HG02852 (cell line): ENCODE measurements at regions not wholly inside any gene's neighbourhood (a gene's known extent, or its start where the extent isn't known, plus 50 kb on each side); places are given as distances from the start of the nearest gene placed in this dataset.

Source experiments
- ATAC-seq: cut with Tn5 transposase; IDR thresholded peaks from one replicate; pipeline ENCODE4 v1.9.1; 2021; ENCODE audit warnings: mild to moderate bottlenecking, moderate library complexity; ENCODE audit not compliant: unreplicated experiment

DNA sequence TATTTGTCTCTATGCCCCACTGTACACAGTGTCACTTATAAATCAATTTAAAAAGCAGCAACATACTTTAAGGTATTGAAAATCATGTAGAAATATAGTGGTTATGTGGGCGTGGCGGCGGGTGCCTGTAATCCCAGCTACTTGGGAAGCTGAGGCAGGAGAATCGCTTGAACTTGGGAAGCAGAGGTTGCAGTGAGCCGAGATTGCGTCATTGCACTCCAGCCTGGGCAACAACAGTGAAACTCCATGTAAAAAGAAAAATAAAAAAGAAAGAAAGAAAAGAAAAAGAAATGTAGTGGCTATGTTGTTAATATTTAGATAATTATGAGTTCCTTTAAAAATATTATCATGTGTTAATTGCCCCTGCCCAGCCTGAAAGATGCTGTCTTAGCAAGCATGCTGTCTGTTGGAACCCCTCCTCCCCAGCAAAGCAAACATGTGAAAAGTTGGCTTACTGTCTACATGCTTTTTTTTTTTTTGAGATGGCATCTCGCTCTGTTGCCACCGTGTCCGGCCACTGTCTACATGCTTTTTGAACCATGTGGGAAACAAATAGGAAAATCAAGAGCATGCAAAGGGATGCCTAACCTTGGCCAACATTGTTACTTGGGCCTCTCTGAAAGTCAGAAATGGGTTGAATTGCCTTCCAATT lies 151.4 kb upstream of the TSHZ2 start:
- ATAC-seq, result no peak

DNA sequence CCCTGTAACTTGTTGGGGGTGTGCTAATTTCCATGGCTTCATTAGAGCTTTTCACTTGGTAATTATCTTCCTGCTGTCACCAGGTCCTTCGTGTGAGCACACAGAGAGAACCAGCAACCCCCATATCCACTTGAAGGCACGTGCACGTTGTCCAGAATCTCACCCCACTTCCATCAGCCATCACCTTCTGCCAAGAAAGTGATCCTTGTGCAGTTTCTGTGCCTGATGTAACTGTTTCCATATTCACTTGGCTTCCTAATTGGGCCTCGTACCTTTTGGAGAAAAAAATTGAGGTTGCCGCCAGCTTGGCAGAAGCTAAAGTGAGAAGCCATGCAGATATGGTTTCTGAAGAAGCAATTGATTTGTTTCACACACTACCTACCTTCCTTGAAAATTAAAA lies 153.7 kb upstream of the TSHZ2 start:
- no peak for ATAC-seq

- ATAC-seq, result no peak
These were observed 154.2 kb upstream of the TSHZ2 start for GRCh38 chr20:52817981-52818380.

DNA sequence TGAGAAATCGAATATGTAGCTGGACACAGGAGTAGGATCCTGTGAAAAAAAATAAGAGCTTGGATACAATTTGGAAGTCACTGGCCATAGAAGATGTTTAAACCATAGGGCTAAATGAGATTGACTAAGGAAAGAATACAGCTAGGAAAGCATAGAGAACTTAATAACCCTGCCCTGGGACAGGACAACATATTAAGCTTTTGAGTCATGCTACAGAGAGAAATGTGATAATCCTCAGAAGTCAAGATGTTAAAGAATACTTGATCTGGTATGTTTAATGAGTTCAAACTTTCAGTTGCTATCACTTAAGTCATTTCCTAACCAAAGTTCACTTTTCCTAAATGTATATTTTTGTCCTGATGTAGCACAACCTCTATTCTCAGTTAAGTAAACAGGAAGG lies 154.6 kb upstream of the TSHZ2 start:
- ATAC-seq, result no peak

- ATAC-seq, result no peak
These were observed 157.8 kb upstream of the TSHZ2 start for GRCh38 chr20:52814371-52814770.

- ATAC-seq, result no peak
These were observed 159.8 kb upstream of the TSHZ2 start for GRCh38 chr20:52812231-52812847.

- ATAC-seq, result no peak
These were observed 163.2 kb upstream of the TSHZ2 start for GRCh38 chr20:52809003-52809402.

GRCh38 chr20:52806918-52807317 lies 165.2 kb upstream of the TSHZ2 start:
- no peak for ATAC-seq

DNA sequence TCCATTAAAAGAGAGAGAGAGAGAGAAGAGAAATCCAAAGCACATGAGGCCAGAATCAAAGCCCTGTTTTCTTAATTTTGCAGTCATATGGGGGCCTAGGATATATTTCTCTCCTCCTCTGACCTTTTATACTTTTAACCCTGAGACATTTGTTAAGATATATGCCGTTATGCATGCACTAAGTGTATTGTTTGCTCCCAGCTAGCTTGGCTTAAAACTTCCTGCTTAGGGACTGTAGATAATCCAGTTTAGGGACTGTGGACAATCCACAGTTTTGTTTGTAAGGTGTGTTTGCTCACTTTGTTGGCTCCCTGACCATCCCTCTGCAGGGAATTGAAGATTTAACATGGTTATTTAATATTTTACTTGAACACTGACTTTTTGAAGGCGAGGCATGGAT lies 166.3 kb upstream of the TSHZ2 start:
- ATAC-seq, result no peak

DNA sequence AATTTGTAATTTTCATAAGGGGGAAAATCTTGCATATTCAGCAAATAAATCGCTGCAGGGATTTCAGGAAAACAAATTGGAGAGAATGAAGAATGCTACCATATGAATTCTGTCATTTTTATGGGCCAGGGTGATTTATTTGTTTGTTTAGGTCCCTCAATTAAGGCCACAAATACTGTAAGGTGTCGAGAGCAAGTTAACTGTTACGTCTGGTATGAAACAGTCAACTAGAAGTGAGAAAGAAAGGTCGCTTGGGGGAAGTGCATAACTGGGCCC lies 166.9 kb upstream of the TSHZ2 start:
- no peak for ATAC-seq

GRCh38 chr20:52804497-52805295 lies 167.5 kb upstream of the TSHZ2 start:
- ATAC-seq, result no peak

- ATAC-seq, result no peak
These were observed 170.5 kb upstream of the TSHZ2 start for GRCh38 chr20:52801628-52802006.

DNA sequence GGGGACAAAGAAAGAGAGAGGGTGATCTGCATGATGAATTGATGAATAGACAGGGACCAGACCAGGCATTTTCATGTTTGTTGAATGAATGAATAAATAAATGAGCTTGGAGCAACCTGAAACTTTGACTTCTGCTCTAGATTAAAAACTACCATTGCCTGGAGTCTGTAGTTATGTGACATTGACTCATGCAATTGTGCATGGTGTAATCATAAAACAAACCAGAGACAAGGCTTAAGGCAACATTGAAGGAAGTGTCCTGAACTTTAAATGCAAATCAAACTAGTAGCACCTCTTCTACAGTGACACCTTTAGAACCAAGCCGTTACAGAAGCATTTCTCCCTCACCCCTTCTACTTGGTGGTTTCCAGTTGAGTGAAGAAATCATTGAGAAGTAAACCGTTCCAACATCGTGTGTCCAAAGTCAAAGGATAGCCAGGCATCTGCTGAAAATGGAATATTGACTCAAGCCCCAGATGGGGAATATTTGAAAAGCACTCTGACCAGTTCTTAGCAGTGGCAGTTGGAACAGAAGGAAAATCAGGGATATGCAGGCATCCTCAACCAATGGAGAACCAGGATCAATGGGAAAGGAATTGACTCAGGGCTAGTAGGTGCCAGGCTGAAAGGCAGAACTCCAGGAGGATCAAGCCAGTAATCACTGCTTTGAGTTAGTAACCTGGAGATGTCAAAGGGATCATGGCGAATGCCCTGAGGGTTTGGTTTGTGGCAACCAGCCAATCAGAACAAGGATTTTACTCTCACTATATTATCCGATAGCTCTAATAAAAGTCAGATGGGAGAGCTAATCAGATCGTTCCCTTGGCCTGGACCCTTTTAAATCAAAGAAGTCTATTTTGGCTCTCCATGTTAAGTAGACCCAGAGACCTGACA lies 171.2 kb upstream of the TSHZ2 start:
- no peak for ATAC-seq

GRCh38 chr20:52799130-52799529 lies 173.0 kb upstream of the TSHZ2 start:
- no peak for ATAC-seq

- ATAC-seq, result no peak
These were observed 174.0 kb upstream of the TSHZ2 start for GRCh38 chr20:52798124-52798523.

GRCh38 chr20:52794853-52795252 lies 177.3 kb upstream of the TSHZ2 start:
- ATAC-seq, result no peak

GRCh38 chr20:52793339-52793963 lies 178.7 kb upstream of the TSHZ2 start:
- ATAC-seq, result no peak

DNA sequence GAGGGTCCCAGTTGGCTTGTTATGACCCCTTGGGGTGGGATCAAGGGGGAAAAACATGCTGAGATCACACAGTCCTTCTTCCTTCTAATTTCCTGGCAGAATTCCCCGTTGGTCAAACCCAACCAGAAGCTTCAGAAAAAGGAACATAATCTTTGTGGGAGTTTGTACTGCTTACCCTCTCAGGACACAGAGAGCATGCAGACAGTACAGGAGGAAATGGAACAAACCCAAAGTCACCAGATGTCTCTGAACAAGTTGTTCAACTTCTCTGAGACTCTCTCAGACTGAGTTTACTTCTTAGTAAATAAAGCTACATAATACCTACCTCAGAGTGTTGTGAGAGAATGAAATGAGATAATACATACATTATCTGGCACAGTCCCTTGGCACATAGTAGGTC lies 181.1 kb upstream of the TSHZ2 start:
- no peak for ATAC-seq

DNA sequence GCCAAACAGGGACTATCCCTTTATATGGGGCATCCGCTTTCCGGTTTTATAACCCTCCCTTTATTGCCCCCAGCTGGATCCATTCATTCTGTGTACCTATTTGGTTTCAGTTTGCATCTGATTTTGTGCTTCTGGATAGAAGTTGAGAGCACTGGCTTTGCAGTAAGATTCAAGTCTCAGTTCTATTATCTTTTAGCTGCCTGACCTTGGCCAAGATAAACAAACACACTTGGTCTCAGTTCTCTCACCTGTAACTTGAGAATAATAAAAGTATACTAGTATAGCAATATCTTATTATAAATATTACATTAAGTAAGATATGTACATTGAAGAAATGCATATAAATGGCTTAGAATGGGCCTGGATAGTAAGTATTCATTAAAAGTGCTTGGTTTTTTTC lies 182.4 kb upstream of the TSHZ2 start:
- no peak for ATAC-seq

- ATAC-seq, result no peak
These were observed 184.2 kb upstream of the TSHZ2 start for GRCh38 chr20:52787962-52788361.

- ATAC-seq, result no peak
These were observed 184.9 kb upstream of the TSHZ2 start for GRCh38 chr20:52787216-52787615.
